ENCODE measurements at regions not wholly inside any gene's neighbourhood (a gene's known extent, or its start where the extent isn't known, plus 50 kb on each side); places are given as distances from the start of the nearest gene placed in this dataset.

DNA sequence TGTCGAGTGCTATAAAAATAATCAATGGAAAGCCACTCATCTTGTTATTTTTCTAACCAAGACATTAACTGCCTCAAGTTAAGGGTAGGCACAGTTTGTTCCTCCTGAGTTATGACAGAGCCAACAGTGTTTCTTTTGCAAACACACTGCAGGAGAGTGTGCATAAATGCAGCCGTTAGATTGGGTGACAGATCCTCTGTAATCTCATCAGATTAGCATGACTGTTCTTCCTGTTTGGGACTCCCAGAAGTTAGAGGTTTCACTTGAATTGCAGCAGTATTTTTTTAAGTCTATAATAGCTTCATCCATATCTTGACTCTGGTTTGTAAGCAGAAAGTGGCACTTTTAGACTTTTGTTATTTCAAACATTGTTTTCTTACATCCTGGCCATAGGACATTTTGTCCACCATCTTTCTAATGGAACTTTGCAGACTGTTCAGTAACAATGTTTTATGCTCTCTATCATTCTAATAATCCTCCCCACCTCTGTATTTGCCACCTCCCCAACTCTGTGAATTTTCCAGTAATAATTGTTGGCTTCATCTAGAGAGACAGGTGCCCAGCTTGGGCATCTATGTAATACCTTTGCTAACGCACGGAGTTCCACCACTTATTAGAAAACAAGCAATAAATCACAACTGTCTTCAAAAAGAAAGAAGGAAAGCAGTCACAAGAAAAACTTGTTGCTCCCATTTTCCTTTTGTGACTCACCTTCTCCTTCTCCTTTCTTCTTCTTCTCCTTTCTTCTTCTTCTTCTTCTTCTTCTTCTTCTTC lies 560.0 kb downstream of the ADCYAP1 start:
- TF ChIP-seq POLR2A (IDR thresholded peaks at IDR 0.05; ENCODE audit: borderline replicate concordance, extremely low read depth, insufficient read depth, insufficient read length) = no peak
- TF ChIP-seq, protein P1, sequence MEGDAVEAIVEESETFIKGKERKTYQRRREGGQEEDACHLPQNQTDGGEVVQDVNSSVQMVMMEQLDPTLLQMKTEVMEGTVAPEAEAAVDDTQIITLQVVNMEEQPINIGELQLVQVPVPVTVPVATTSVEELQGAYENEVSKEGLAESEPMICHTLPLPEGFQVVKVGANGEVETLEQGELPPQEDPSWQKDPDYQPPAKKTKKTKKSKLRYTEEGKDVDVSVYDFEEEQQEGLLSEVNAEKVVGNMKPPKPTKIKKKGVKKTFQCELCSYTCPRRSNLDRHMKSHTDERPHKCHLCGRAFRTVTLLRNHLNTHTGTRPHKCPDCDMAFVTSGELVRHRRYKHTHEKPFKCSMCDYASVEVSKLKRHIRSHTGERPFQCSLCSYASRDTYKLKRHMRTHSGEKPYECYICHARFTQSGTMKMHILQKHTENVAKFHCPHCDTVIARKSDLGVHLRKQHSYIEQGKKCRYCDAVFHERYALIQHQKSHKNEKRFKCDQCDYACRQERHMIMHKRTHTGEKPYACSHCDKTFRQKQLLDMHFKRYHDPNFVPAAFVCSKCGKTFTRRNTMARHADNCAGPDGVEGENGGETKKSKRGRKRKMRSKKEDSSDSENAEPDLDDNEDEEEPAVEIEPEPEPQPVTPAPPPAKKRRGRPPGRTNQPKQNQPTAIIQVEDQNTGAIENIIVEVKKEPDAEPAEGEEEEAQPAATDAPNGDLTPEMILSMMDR (IDR thresholded peaks at IDR 0.05 in 2 of 3, conservative IDR thresholded peaks at IDR 0.05 in 1 of 3; ENCODE audit: borderline replicate concordance in 1 of 3, insufficient read depth in 1 of 3, low read depth in 2 of 3, low read length in 2 of 3) = no peak
